Spleen (tissue), 11 donors: ENCODE measurements at regions not wholly inside any gene's neighbourhood (a gene's known extent, or its start where the extent isn't known, plus 50 kb on each side); places are given as distances from the start of the nearest gene placed in this dataset.
"Not testable (repeated sequence)": the region's sequence is repeated elsewhere in the genome, so short reads cannot be mapped to it uniquely, and the experiment has no call there.

Experiments
- DNase-seq: peaks from one replicate; pipeline ENCODE4 v3.0.0-alpha.2; 2020
- H3K27ac ChIP-seq, 8 donors: fragments of 200-600 bp; sonication (generic) in 7 of 8; 1 replicate in 4 of 8; 2 replicates in 4 of 8; pipeline versions ENCODE4 v1.5.0 to v1.8.0; 2016 to 2021; ENCODE audit warnings: inconsistent platforms in 4 of 8, mild to moderate bottlenecking in 4 of 8, moderate library complexity in 1 of 8
- H3K27me3 ChIP-seq, 7 donors: fragments of 200-600 bp; sonication (generic) in 6 of 7; replicated peaks in 1 of 7; 1 replicate in 4 of 7; 2 replicates in 3 of 7; pipeline versions ENCODE4 v1.5.0 to v1.8.0; 2016 to 2021; ENCODE audit warnings: inconsistent platforms in 3 of 7, mild to moderate bottlenecking in 1 of 7
- H3K36me3 ChIP-seq, 6 donors: fragments of 200-600 bp; sonication (generic) in 5 of 6; 1 replicate in 4 of 6; 2 replicates in 2 of 6; pipeline versions ENCODE4 v1.5.0 to v1.8.0; 2016 to 2021; ENCODE audit warnings: inconsistent platforms in 2 of 6
- H3K4me1 ChIP-seq, 6 donors: fragments of 200-600 bp; sonication (generic) in 5 of 6; 1 replicate in 3 of 6; 2 replicates in 3 of 6; pipeline versions ENCODE4 v1.5.0 to v1.8.0; 2016 to 2021; ENCODE audit warnings: inconsistent platforms in 3 of 6
- H3K4me3 ChIP-seq, 8 donors: fragments of 200-600 bp; sonication (generic) in 7 of 8; 1 replicate in 4 of 8; 2 replicates in 4 of 8; pipeline versions ENCODE4 v1.5.0 to v1.8.0; 2016 to 2021; ENCODE audit warnings: inconsistent platforms in 4 of 8, mild to moderate bottlenecking in 4 of 8, moderate library complexity in 2 of 8
- H3K9me3 ChIP-seq, 8 donors: fragments of 200-600 bp; sonication (generic) in 7 of 8; 1 replicate in 4 of 8; 2 replicates in 4 of 8; pipeline versions ENCODE4 v1.5.0 to v1.8.0; 2016 to 2021; ENCODE audit warnings: inconsistent platforms in 4 of 8
- CTCF ChIP-seq, 11 experiments: fragments of 200-600 bp in 7 of 11; fragments of 450-650 bp in 4 of 11; sonication (generic) in 4 of 11; IDR thresholded peaks in 8 of 11; conservative IDR thresholded peaks in 3 of 11; 1 replicate in 7 of 11; 2 replicates in 4 of 11; pipeline versions ENCODE4 v1.4.0 to v1.8.0; 2016 to 2021; ENCODE audit warnings: antibody characterized with exemption in 11 of 11, inconsistent platforms in 4 of 11, mild to moderate bottlenecking in 1 of 11
- POLR2A ChIP-seq, 3 donors: fragments of 450-650 bp; IDR thresholded peaks; one replicate each; pipeline ENCODE4 v1.5.1; 2017; ENCODE audit warnings: antibody characterized with exemption in 3 of 3, mild to moderate bottlenecking in 1 of 3
- POLR2AphosphoS5 ChIP-seq, 3 donors: sonication (generic); formaldehyde crosslinking; IDR thresholded peaks; one replicate each; pipeline ENCODE4 v1.5.1; 2017; ENCODE audit warnings: antibody characterized with exemption in 3 of 3
- WGBS, 5 donors: extraction: QIAGEN DNeasy Blood & Tissue Kit in 3 of 5; methylation state at CpG; one replicate each; pipeline versions ENCODE4 v1.1.5 to v1.1.7; 2013 to 2018; 5-methylcytosine and 5-hydroxymethylcytosine counted together
- intact Hi-C: fragments of 100-400 bp; cut with DNase I; formaldehyde crosslinking; loops from one replicate; pipeline ENCODE4 v1.15.0; 2023; ENCODE audit warnings: low total_unique reads
- donor health status: healthy with polysubstance abuse.
- donor health status: DM: no; HTN: no; CAD: no; lungs with moderate emphysema.
- donor health status: DM: no; HTN: no; CAD: no.
- donor health status: Bipolar disorder and iron deficiency.
- donor health status: healthy.
- donor health status: DM: no; HTN: no; CAD: no.
- donor health status: DM: yes; HTN: yes; CAD: no.

GRCh38 chr5:67934976-67935375, 280.6 kb upstream of the PIK3R1 start:
- no peak overlapping the region for H3K4me3 ChIP-seq
- H3K27me3 ChIP-seq: no peaks in the 10 kb centered on the region
- H3K27ac ChIP-seq: no peak overlapping the region
- H3K4me1 ChIP-seq: no peaks in the 10 kb centered on the region
- TF ChIP-seq CTCF (IDR thresholded peaks at IDR 0.05 in 8 of 11, conservative IDR thresholded peaks at IDR 0.05 in 3 of 11) (no peak), POLR2A (IDR thresholded peaks at IDR 0.05) (no peak), POLR2AphosphoS5 (IDR thresholded peaks at IDR 0.05) (no peak)
- no peaks in the 10 kb centered on the region for H3K36me3 ChIP-seq
- intact Hi-C loops: no loop called here
- no peak for DNase-seq
- no peaks in the 10 kb centered on the region for H3K9me3 ChIP-seq
- WGBS, 5 donors: 87 to 96% (median 94%) methylated on average over 4 of the region's 4 CpGs

- no peaks in the 10 kb centered on the region for H3K9me3 ChIP-seq
- no peaks in the 10 kb centered on the region for H3K4me1 ChIP-seq
- no peaks in the 10 kb centered on the region for H3K36me3 ChIP-seq
- intact Hi-C loops: no loop called here
- 71 to 88% (median 80%) methylated on average over 5 of the region's 5 CpGs for WGBS, 5 donors
- TF ChIP-seq POLR2A (IDR thresholded peaks at IDR 0.05) (no peak), POLR2AphosphoS5 (IDR thresholded peaks at IDR 0.05) (no peak), CTCF (IDR thresholded peaks at IDR 0.05 in 8 of 11, conservative IDR thresholded peaks at IDR 0.05 in 3 of 11) (no peak)
- H3K4me3 ChIP-seq: no peak overlapping the region
- no peak overlapping the region for H3K27ac ChIP-seq
- H3K27me3 ChIP-seq: no peaks in the 10 kb centered on the region
- no peak for DNase-seq
These were observed 290.0 kb upstream of the PIK3R1 start for GRCh38 chr5:67925511-67925910.

- Histone ChIP-seq H3K4me3 (no peak overlapping the region), H3K36me3 (no peaks in the 10 kb centered on the region), H3K9me3 (peaks cover 0 to 11% (median 8%) of the 10 kb centered on the region in 8 donors), H3K27me3 (no peaks in the 10 kb centered on the region), H3K4me1 (no peaks in the 10 kb centered on the region), H3K27ac (no peak overlapping the region)
- TF ChIP-seq POLR2A (IDR thresholded peaks at IDR 0.05): no peak
- TF ChIP-seq POLR2AphosphoS5 (IDR thresholded peaks at IDR 0.05): no peak
- no peak for TF ChIP-seq CTCF (IDR thresholded peaks at IDR 0.05 in 8 of 11, conservative IDR thresholded peaks at IDR 0.05 in 3 of 11)
- no peak for DNase-seq
- intact Hi-C loops: no loop called here
- WGBS, 5 donors: 86 to 93% (median 91%) methylated on average over 8 of the region's 8 CpGs
These were observed 294.5 kb upstream of the PIK3R1 start for GRCh38 chr5:67921004-67921601.

- H3K27me3 ChIP-seq, H3K36me3 ChIP-seq, H3K4me3 ChIP-seq, H3K27ac ChIP-seq, intact Hi-C loops, DNase-seq: not testable (repeated sequence)
- H3K9me3 ChIP-seq: peaks cover 0 to 11% (median 8%) of the 10 kb centered on the region in 8 donors
- peaks cover 0 to 11% (median 2%) of the 10 kb centered on the region in 6 donors for H3K4me1 ChIP-seq
These were observed 296.0 kb upstream of the PIK3R1 start for GRCh38 chr5:67919532-67919931.

GRCh38 chr5:67917561-67917960, 298.0 kb upstream of the PIK3R1 start:
- 88 to 98% (median 93%) methylated on average over 4 of the region's 4 CpGs for WGBS, 5 donors
- intact Hi-C loops: no loop called here
- TF ChIP-seq CTCF (IDR thresholded peaks at IDR 0.05 in 8 of 11, conservative IDR thresholded peaks at IDR 0.05 in 3 of 11): no peak
- no peak for TF ChIP-seq POLR2AphosphoS5 (IDR thresholded peaks at IDR 0.05)
- no peak for TF ChIP-seq POLR2A (IDR thresholded peaks at IDR 0.05)

More at GRCh38 chr5:67917561-67917960, 298.0 kb upstream of the PIK3R1 start:
- no peaks in the 10 kb centered on the region for H3K36me3 ChIP-seq
- H3K4me3 ChIP-seq: no peak overlapping the region
- DNase-seq: no peak
- no peak overlapping the region for H3K27ac ChIP-seq
- peaks cover 0 to 26% (median 3%) of the 10 kb centered on the region in 6 donors for H3K4me1 ChIP-seq
- H3K27me3 ChIP-seq: no peaks in the 10 kb centered on the region
- H3K9me3 ChIP-seq: peaks cover 0 to 11% (median 8%) of the 10 kb centered on the region in 8 donors
